GM21825 (cell line): ENCODE measurements at regions not wholly inside any gene's neighbourhood (a gene's known extent, or its start where the extent isn't known, plus 50 kb on each side); places are given as distances from the start of the nearest gene placed in this dataset.
"Not testable (repeated sequence)": the region's sequence is repeated elsewhere in the genome, so short reads cannot be mapped to it uniquely, and the experiment has no call there.

Experiments
- ATAC-seq: cut with Tn5 transposase; IDR thresholded peaks from one replicate; pipeline ENCODE4 v1.9.1; 2021; ENCODE audit warnings: mild to moderate bottlenecking, moderate library complexity; ENCODE audit not compliant: unreplicated experiment

- ATAC-seq = no peak
Observed at GRCh38 chr13:88369866-88370265, 698.7 kb downstream of the SLITRK5 start.

- ATAC-seq = no peak
Observed at GRCh38 chr13:88376760-88377388, 705.7 kb downstream of the SLITRK5 start.

- ATAC-seq = no peak
Observed at GRCh38 chr13:88377852-88378251, 706.7 kb downstream of the SLITRK5 start.

GRCh38 chr13:88384542-88384941 is 713.4 kb downstream of the SLITRK5 start:
- ATAC-seq = no peak

- ATAC-seq = no peak
Observed at GRCh38 chr13:88395804-88396203, 724.6 kb downstream of the SLITRK5 start.

- ATAC-seq = no peak
Observed at GRCh38 chr13:88411696-88412095, 740.5 kb downstream of the SLITRK5 start.

- no peak for ATAC-seq
Observed at GRCh38 chr13:88417801-88418200, 746.6 kb downstream of the SLITRK5 start.

GRCh38 chr13:88424463-88424862 is 753.3 kb downstream of the SLITRK5 start:
- ATAC-seq = no peak

- ATAC-seq = no peak
Observed at GRCh38 chr13:88426661-88427060, 755.5 kb downstream of the SLITRK5 start.

GRCh38 chr13:88429862-88430261 is 758.7 kb downstream of the SLITRK5 start:
- ATAC-seq = no peak

GRCh38 chr13:88434953-88435352 is 763.8 kb downstream of the SLITRK5 start:
- ATAC-seq = no peak

- no peak for ATAC-seq
Observed at GRCh38 chr13:88436974-88437373, 765.8 kb downstream of the SLITRK5 start.

GRCh38 chr13:88450515-88450914 is 779.3 kb downstream of the SLITRK5 start:
- ATAC-seq = no peak

GRCh38 chr13:88456151-88456550 is 785.0 kb downstream of the SLITRK5 start:
- ATAC-seq = no peak

GRCh38 chr13:88459331-88459730 is 788.2 kb downstream of the SLITRK5 start:
- ATAC-seq = no peak

- no peak for ATAC-seq
Observed at GRCh38 chr13:88461272-88462009, 790.3 kb downstream of the SLITRK5 start.

GRCh38 chr13:88464851-88465250 is 793.7 kb downstream of the SLITRK5 start:
- no peak for ATAC-seq

- ATAC-seq = no peak
Observed at GRCh38 chr13:88472316-88472715, 801.1 kb downstream of the SLITRK5 start.

GRCh38 chr13:88483202-88483601 is 812.0 kb downstream of the SLITRK5 start:
- no peak for ATAC-seq

- no peak for ATAC-seq
Observed at GRCh38 chr13:88507909-88508308, 836.7 kb downstream of the SLITRK5 start.

- not testable (repeated sequence) for ATAC-seq
Observed at GRCh38 chr13:88512993-88513392, 841.8 kb downstream of the SLITRK5 start.

GRCh38 chr13:88526186-88526852 is 855.1 kb downstream of the SLITRK5 start:
- ATAC-seq = no peak
